ENCODE measurements at regions not wholly inside any gene's neighbourhood (a gene's known extent, or its start where the extent isn't known, plus 50 kb on each side); places are given as distances from the start of the nearest gene placed in this dataset.

GRCh38 chr12:75724928-75725312 lies 213.5 kb upstream of the KRR1 start:
- Histone ChIP-seq H3K4me3 (no peak overlapping the region), H3K4me1 (replicated peaks) (peaks cover 7% of the 10 kb centered on the region), H3K9me3 (no peaks in the 10 kb centered on the region), H3K27ac (no peak overlapping the region), H3K27me3 (replicated peaks; ENCODE audit: insufficient read depth) (no peaks in the 10 kb centered on the region), H3K36me3 (no peaks in the 10 kb centered on the region)
- TF ChIP-seq POLR2A (IDR thresholded peaks at IDR 0.05) (no peak), CTCF (IDR thresholded peaks at IDR 0.05) (no peak), POLR2AphosphoS5 (IDR thresholded peaks at IDR 0.05) (no peak)
- 15% methylated on average over 5 of the region's 5 CpGs for WGBS
- DNase-seq (ENCODE audit: low spot score): no peak
- intact Hi-C loops (cut with DNase I): loop anchor here (10.0 kb wide), 3 partner anchors 90 to 310 kb away; partner anchors contain the start of gene PHLDA1

- H3K36me3 ChIP-seq: no peaks in the 10 kb centered on the region
- H3K4me3 ChIP-seq: no peak overlapping the region
- H3K4me1 ChIP-seq (replicated peaks): peaks cover 7% of the 10 kb centered on the region
- WGBS: 95% methylated on average over 11 of the region's 11 CpGs
- no peaks in the 10 kb centered on the region for H3K9me3 ChIP-seq
- intact Hi-C loops (cut with DNase I): loop anchor here (10.0 kb wide), 3 partner anchors 90 to 310 kb away; partner anchors contain the start of gene PHLDA1
- no peak for DNase-seq (ENCODE audit: low spot score)
- TF ChIP-seq POLR2AphosphoS5 (IDR thresholded peaks at IDR 0.05) (no peak), CTCF (IDR thresholded peaks at IDR 0.05) (no peak), POLR2A (IDR thresholded peaks at IDR 0.05) (no peak)
- H3K27ac ChIP-seq: no peak overlapping the region
- no peaks in the 10 kb centered on the region for H3K27me3 ChIP-seq (replicated peaks; ENCODE audit: insufficient read depth)
Observed at GRCh38 chr12:75724307-75724927, 213.0 kb upstream of the KRR1 start.

- Histone ChIP-seq H3K27ac (peak overlapping the region in 1 of 2 donors; percentile 23), H3K27me3 (replicated peaks; ENCODE audit: insufficient read depth) (no peaks in the 10 kb centered on the region), H3K4me1 (replicated peaks) (peaks cover 7% of the 10 kb centered on the region), H3K4me3 (no peak overlapping the region), H3K9me3 (no peaks in the 10 kb centered on the region), H3K36me3 (no peaks in the 10 kb centered on the region)
- intact Hi-C loops (cut with DNase I): loop anchor here (10.0 kb wide), 3 partner anchors 92 to 312 kb away; partner anchors contain the start of gene PHLDA1
- 1% methylated on average over 5 of the region's 5 CpGs for WGBS
- DNase-seq (ENCODE audit: low spot score): peak; percentile 69
- TF ChIP-seq CTCF (IDR thresholded peaks at IDR 0.05) (no peak), POLR2AphosphoS5 (IDR thresholded peaks at IDR 0.05) (peak; percentile 89)
Observed at GRCh38 chr12:75722714-75723200, 211.3 kb upstream of the KRR1 start.

- H3K27ac ChIP-seq: peak overlapping the region in 1 of 2 donors; percentile 23
- no peaks in the 10 kb centered on the region for H3K27me3 ChIP-seq (replicated peaks; ENCODE audit: insufficient read depth)
- intact Hi-C loops (cut with DNase I): loop anchor here (10.0 kb wide), 3 partner anchors 93 to 313 kb away; partner anchors contain the start of gene PHLDA1
- H3K4me3 ChIP-seq: no peak overlapping the region
- DNase-seq (ENCODE audit: low spot score): no peak
- H3K4me1 ChIP-seq (replicated peaks): peaks cover 7% of the 10 kb centered on the region
- no peaks in the 10 kb centered on the region for H3K9me3 ChIP-seq
- no peaks in the 10 kb centered on the region for H3K36me3 ChIP-seq
- 35% methylated on average over 2 of the region's 2 CpGs for WGBS
- TF ChIP-seq POLR2A (IDR thresholded peaks at IDR 0.05): no peak
- TF ChIP-seq POLR2AphosphoS5 (IDR thresholded peaks at IDR 0.05): no peak
- no peak for TF ChIP-seq CTCF (IDR thresholded peaks at IDR 0.05)
Observed at GRCh38 chr12:75721796-75722195, 210.4 kb upstream of the KRR1 start.

Data from prostate gland (tissue), 2 donors.